Gastrocnemius medialis (tissue), 4 donors: ENCODE measurements at regions not wholly inside any gene's neighbourhood (a gene's known extent, or its start where the extent isn't known, plus 50 kb on each side); places are given as distances from the start of the nearest gene placed in this dataset.

Source experiments
- POLR2A ChIP-seq, 2 donors: fragments of 450-650 bp; IDR thresholded peaks; one replicate each; pipeline ENCODE4 v1.6.1; 2017; ENCODE audit warnings: antibody characterized with exemption in 2 of 2, mild to moderate bottlenecking in 2 of 2, moderate library complexity in 2 of 2
- TF ChIP-seq, protein P1 (sequence below), 5 experiments: fragments of 450-650 bp in 3 of 5; fragments of 200-600 bp in 2 of 5; sonication (generic) in 2 of 5; IDR thresholded peaks in 4 of 5; conservative IDR thresholded peaks in 1 of 5; 1 replicate in 4 of 5; 2 replicates in 1 of 5; pipeline ENCODE4 v1.5.1; 2016 to 2019; ENCODE audit warnings: antibody characterized with exemption in 5 of 5, mild to moderate bottlenecking in 3 of 5, moderate library complexity in 3 of 5

DNA sequence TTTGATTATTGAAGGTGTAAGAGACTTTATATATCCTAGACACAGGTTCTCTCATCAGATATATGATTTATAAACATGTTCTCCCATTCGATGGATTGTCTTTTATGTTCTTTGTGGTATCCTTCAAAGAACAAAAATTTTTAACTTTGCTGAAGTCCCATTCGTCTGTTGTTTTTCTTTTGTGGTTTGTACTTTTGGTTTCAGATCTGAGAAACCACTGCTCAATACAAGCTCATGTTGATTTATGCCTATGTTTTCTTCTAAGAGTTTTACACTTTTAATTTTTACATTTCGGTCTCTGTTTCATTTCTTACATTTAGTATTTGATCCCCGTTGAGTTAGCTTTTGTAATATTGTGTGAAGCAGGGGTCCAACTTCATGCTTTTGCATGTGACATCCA, 103.3 kb upstream of the SPRED1 start:
- TF ChIP-seq, protein P1, sequence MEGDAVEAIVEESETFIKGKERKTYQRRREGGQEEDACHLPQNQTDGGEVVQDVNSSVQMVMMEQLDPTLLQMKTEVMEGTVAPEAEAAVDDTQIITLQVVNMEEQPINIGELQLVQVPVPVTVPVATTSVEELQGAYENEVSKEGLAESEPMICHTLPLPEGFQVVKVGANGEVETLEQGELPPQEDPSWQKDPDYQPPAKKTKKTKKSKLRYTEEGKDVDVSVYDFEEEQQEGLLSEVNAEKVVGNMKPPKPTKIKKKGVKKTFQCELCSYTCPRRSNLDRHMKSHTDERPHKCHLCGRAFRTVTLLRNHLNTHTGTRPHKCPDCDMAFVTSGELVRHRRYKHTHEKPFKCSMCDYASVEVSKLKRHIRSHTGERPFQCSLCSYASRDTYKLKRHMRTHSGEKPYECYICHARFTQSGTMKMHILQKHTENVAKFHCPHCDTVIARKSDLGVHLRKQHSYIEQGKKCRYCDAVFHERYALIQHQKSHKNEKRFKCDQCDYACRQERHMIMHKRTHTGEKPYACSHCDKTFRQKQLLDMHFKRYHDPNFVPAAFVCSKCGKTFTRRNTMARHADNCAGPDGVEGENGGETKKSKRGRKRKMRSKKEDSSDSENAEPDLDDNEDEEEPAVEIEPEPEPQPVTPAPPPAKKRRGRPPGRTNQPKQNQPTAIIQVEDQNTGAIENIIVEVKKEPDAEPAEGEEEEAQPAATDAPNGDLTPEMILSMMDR (IDR thresholded peaks at IDR 0.05 in 4 of 5, conservative IDR thresholded peaks at IDR 0.05 in 1 of 5), result no peak
- no peak for TF ChIP-seq POLR2A (IDR thresholded peaks at IDR 0.05)
